ENCODE measurements at regions not wholly inside any gene's neighbourhood (a gene's known extent, or its start where the extent isn't known, plus 50 kb on each side); places are given as distances from the start of the nearest gene placed in this dataset.
"Not testable (repeated sequence)": the region's sequence is repeated elsewhere in the genome, so short reads cannot be mapped to it uniquely, and the experiment has no call there.

- H3K9me3 Mint-ChIP-seq (ENCODE audit: low read depth): not testable (repeated sequence)
These were observed 73.5 kb downstream of the NPIPA8 start for GRCh38 chr16:18263046-18263445.

DNA sequence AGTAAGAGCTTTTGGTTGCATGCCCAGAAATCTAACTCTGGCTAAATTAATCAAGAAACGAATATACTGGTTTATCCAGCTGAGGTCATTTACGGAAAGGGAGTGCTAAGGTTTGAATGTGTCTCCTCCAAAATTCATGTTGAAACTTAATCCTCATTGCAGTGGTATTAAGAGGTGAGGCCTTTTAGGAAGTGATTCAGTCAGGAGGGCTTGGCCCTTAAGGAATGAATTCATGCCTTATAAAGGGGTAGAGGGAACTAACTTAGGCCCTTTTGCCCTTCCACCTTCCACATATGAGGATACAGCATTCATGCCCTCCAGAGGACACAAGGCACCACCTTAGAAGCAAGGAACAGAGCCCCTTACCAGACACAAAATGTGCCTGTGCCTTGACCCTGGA, 74.7 kb downstream of the NPIPA8 start:
- H3K27me3 Mint-ChIP-seq; H3K36me3 Mint-ChIP-seq; H3K9me3 Mint-ChIP-seq (ENCODE audit: low read depth); H3K27ac Mint-ChIP-seq; H3K4me1 Mint-ChIP-seq (ENCODE audit: low read depth); H3K4me3 Mint-ChIP-seq: not testable (repeated sequence)

More at GRCh38 chr16:18263046-18263445, 73.5 kb downstream of the NPIPA8 start:
- not testable (repeated sequence) for H3K27ac Mint-ChIP-seq; H3K4me1 Mint-ChIP-seq (ENCODE audit: low read depth); H3K4me3 Mint-ChIP-seq; H3K36me3 Mint-ChIP-seq; H3K27me3 Mint-ChIP-seq

DNA sequence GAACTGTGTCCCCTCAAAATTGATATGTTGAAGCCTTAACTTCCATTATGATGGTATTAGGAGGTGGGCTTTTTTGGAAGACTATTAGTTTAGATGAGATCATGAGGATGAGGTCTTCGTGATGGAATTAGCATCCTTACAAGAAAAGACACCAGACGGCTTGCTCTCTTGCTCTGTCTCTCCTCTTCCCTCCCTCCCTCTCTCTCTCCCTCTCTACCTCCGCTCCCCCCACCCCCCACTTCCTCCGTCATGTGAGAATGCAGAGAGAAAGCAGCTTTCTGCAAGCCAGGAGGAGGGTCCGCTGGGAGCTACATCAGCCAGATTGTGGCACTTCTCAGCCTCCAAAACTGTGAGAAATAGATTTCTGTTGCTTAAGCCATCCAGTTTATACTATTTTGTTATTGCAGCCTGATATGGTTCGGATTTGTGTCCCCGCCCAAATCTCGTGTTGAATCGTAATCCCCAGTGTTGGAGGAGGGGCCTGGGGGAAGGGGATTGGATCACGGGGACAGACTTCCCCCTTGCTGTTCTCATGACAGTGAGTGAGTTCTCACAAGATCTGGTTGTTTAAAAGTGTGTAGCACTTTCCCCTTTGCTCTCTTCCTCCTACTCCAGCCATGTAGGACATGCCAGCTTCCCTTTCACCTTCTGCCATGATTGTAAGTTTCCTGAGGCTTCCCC, 76.9 kb downstream of the NPIPA8 start:
- H3K36me3 Mint-ChIP-seq; H3K4me1 Mint-ChIP-seq (ENCODE audit: low read depth); H3K27me3 Mint-ChIP-seq; H3K27ac Mint-ChIP-seq; H3K4me3 Mint-ChIP-seq; H3K9me3 Mint-ChIP-seq (ENCODE audit: low read depth): not testable (repeated sequence)

GRCh38 chr16:18252943-18253342, 83.6 kb downstream of the NPIPA8 start:
- H3K36me3 Mint-ChIP-seq: not testable (repeated sequence)

DNA sequence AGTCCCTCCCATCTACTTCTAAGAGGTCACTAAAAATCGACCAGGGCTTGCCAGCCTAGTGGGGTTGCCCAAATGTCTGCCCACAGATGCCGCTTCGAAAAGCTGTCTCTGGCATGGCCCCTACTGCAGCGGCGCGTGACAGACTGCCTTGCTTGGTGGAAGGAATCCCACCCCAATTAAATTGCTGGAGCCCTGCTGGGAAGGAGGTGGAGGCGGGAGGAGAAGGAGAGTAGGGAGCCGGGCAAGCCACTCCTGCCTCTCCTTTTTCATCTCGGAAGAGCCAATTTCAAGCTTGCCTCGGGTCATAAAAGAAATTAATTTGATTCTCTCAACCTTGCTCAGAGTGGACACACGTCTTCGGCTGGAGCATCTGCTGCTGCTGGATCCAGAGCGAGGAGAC, 106.0 kb downstream of the NPIPA8 start:
- H3K27ac Mint-ChIP-seq; H3K27me3 Mint-ChIP-seq; H3K4me3 Mint-ChIP-seq; H3K36me3 Mint-ChIP-seq; H3K4me1 Mint-ChIP-seq (ENCODE audit: low read depth); H3K9me3 Mint-ChIP-seq (ENCODE audit: low read depth): not testable (repeated sequence)

More at GRCh38 chr16:18252943-18253342, 83.6 kb downstream of the NPIPA8 start:
- H3K27ac Mint-ChIP-seq; H3K27me3 Mint-ChIP-seq; H3K4me3 Mint-ChIP-seq; H3K9me3 Mint-ChIP-seq (ENCODE audit: low read depth); H3K4me1 Mint-ChIP-seq (ENCODE audit: low read depth): not testable (repeated sequence)

DNA sequence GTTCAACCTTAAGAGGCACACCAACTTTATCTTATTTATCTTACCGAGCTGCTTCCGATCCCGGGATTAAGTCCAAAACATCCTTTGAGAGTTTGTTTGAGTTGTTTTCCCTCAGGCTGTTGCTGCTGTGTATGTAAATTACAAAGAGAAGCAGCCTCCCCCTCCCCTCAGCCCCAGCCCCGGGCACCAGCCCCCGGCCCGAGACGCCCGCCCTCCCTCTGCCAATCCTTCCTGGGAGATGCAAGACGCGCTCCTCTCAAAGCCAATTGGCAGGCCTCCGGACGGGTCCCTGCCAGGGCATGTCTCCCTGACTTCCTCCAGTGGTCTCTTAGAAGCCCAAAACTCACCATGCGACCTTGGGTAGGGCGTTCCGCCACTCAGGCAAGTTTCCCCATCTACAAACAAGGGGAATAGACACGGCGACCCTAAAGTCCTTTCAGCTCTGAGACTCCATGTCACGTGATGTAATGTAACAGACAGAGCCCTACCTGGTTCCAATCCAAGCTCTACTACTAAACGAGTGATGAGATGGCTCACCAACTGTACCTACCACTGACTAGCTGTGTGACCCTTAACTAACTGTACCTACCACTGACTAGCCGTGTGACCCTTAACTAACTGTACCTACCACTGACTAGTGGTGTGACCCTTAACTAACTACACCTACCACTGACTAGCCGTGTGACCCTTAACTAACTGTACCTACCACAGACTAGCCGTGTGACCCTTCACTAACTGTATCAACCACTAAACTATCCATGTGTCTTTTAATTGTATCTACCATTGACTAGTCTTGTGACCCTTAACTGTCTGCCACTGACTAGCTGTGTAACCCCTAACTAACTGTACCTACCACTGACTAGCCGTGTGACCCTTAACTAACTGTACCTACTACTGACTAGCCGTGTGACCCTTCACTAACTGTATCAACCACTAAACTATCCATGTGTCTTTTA, 114.2 kb downstream of the NPIPA8 start:
- H3K4me1 Mint-ChIP-seq (ENCODE audit: low read depth); H3K27ac Mint-ChIP-seq; H3K27me3 Mint-ChIP-seq; H3K9me3 Mint-ChIP-seq (ENCODE audit: low read depth); H3K4me3 Mint-ChIP-seq; H3K36me3 Mint-ChIP-seq: not testable (repeated sequence)

- not testable (repeated sequence) for H3K4me1 Mint-ChIP-seq (ENCODE audit: low read depth); H3K27ac Mint-ChIP-seq; H3K27me3 Mint-ChIP-seq; H3K9me3 Mint-ChIP-seq (ENCODE audit: low read depth); H3K36me3 Mint-ChIP-seq; H3K4me3 Mint-ChIP-seq
These were observed 118.8 kb downstream of the NPIPA8 start for GRCh38 chr16:18217741-18218140.

GRCh38 chr16:18216814-18217213, 119.7 kb downstream of the NPIPA8 start:
- H3K9me3 Mint-ChIP-seq (ENCODE audit: low read depth); H3K27me3 Mint-ChIP-seq; H3K4me3 Mint-ChIP-seq; H3K27ac Mint-ChIP-seq; H3K36me3 Mint-ChIP-seq; H3K4me1 Mint-ChIP-seq (ENCODE audit: low read depth): not testable (repeated sequence)

GRCh38 chr16:18213810-18214209, 122.7 kb downstream of the NPIPA8 start:
- not testable (repeated sequence) for H3K36me3 Mint-ChIP-seq; H3K4me3 Mint-ChIP-seq; H3K27ac Mint-ChIP-seq; H3K4me1 Mint-ChIP-seq (ENCODE audit: low read depth); H3K27me3 Mint-ChIP-seq; H3K9me3 Mint-ChIP-seq (ENCODE audit: low read depth)

DNA sequence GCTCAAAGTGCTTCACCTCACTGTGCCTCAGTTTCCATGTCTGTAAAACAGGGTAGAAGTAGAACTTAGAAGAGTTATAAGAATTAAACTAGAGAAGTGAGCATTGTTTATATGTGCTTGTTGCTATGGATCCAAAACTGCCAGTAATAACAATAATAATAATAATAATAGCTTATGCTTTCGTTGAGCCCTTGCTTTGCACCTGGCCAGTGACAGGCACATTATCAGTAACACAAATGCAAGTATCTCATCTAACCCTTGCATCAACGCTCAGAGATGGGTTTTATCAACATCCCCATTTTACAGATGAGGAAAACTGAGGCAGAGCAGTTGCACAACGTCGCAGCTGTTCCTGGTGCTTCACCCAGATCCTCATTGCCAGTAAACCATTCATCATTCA, 125.0 kb downstream of the NPIPA8 start:
- not testable (repeated sequence) for H3K4me3 Mint-ChIP-seq; H3K4me1 Mint-ChIP-seq (ENCODE audit: low read depth); H3K27me3 Mint-ChIP-seq; H3K9me3 Mint-ChIP-seq (ENCODE audit: low read depth); H3K27ac Mint-ChIP-seq; H3K36me3 Mint-ChIP-seq

DNA sequence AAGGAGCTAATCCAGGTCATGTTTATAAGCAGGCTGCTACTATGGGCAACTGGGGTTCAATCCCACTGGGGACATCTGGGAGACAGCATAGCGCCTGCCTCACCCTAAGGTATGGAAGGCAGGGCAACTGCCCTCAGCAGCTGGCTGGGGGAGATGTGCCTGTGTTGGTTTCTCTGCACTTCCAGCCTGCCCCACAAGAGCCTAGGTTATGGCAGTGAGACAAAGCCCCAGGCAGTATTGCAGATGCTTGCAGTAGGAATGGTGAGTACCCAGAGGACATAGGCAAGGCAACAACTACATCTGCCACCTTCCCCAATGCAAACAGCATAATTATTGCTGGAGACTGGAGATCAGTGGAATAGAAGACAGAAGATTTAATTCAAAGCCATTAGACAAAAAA, 131.8 kb downstream of the NPIPA8 start:
- not testable (repeated sequence) for H3K9me3 Mint-ChIP-seq (ENCODE audit: low read depth); H3K36me3 Mint-ChIP-seq; H3K27ac Mint-ChIP-seq; H3K27me3 Mint-ChIP-seq; H3K4me3 Mint-ChIP-seq; H3K4me1 Mint-ChIP-seq (ENCODE audit: low read depth)

DNA sequence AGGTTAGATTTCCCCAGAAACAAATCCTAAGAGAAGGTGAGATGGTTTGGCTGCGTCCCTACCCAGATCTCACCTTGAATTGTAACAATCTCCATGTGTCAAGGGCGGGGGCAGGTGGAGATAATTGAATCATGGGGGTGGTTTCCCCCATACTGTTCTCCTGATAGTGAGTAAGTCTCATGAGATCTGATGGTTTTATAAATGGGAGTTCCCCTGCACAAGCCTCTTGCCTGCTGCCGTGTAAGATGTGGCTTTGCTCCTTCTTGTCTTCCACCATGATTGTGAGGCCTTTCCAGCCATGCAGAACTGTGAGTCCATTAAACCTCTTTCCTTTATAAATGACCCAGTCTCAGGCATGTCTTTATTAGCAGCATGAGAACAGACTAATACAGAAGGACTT, 132.2 kb downstream of the NPIPA8 start:
- not testable (repeated sequence) for H3K9me3 Mint-ChIP-seq (ENCODE audit: low read depth); H3K27ac Mint-ChIP-seq

DNA sequence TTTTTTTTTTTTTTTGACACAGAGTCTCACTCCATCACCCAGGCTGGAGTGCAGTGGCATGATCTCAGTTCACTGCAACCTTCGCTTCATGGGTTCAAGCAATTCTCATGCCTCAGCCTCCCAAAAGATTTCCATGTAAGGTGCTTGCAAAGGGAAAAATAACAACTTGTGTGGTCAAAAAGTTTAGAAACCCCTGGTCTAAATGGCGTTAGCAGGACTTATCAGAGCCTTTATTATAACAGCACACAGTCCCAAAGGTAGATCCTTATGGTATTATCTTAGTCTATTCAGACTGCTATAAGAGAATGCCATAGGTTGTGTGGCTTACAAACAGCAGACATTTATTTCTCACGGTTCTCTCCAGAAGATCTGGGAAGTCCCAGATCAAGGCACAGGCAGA, 135.0 kb downstream of the NPIPA8 start:
- not testable (repeated sequence) for H3K4me3 Mint-ChIP-seq; H3K36me3 Mint-ChIP-seq; H3K27me3 Mint-ChIP-seq; H3K4me1 Mint-ChIP-seq (ENCODE audit: low read depth); H3K27ac Mint-ChIP-seq; H3K9me3 Mint-ChIP-seq (ENCODE audit: low read depth)

More for the DNA sequence above, 132.2 kb downstream of the NPIPA8 start:
- H3K36me3 Mint-ChIP-seq; H3K27me3 Mint-ChIP-seq; H3K4me3 Mint-ChIP-seq; H3K4me1 Mint-ChIP-seq (ENCODE audit: low read depth): not testable (repeated sequence)

GRCh38 chr16:18192389-18192788, 144.1 kb downstream of the NPIPA8 start:
- H3K4me1 Mint-ChIP-seq (ENCODE audit: low read depth); H3K27ac Mint-ChIP-seq; H3K27me3 Mint-ChIP-seq; H3K36me3 Mint-ChIP-seq; H3K9me3 Mint-ChIP-seq (ENCODE audit: low read depth); H3K4me3 Mint-ChIP-seq: not testable (repeated sequence)

GRCh38 chr16:18190179-18190578, 146.4 kb downstream of the NPIPA8 start:
- H3K4me3 Mint-ChIP-seq, H3K36me3 Mint-ChIP-seq: not testable (repeated sequence)

DNA sequence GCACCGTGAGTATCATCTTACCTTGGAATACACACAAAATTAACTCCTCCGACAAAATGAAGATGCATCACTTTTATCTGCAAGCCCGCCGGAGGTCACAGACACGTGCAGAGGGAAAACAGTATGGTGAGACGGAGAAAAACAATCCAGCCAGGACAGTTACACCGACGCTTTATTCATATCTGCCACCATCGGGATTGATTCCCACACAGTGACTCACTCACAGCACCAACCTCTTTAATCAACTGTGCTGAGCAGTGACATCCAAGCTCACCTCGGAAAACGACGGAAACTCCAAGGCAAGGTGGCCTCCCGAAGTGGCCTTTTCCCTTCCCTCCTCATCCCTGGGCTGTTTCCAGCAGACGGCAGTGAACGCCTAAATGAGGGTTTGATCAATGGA, 151.8 kb downstream of the NPIPA8 start:
- H3K36me3 Mint-ChIP-seq; H3K27me3 Mint-ChIP-seq; H3K4me3 Mint-ChIP-seq; H3K9me3 Mint-ChIP-seq (ENCODE audit: low read depth); H3K4me1 Mint-ChIP-seq (ENCODE audit: low read depth); H3K27ac Mint-ChIP-seq: not testable (repeated sequence)

More at GRCh38 chr16:18190179-18190578, 146.4 kb downstream of the NPIPA8 start:
- not testable (repeated sequence) for H3K27ac Mint-ChIP-seq; H3K27me3 Mint-ChIP-seq; H3K9me3 Mint-ChIP-seq (ENCODE audit: low read depth); H3K4me1 Mint-ChIP-seq (ENCODE audit: low read depth)

All from activated naive CD8-positive, alpha-beta T cell (primary cell).